GM12875 (cell line): ENCODE measurements at regions not wholly inside any gene's neighbourhood (a gene's known extent, or its start where the extent isn't known, plus 50 kb on each side); places are given as distances from the start of the nearest gene placed in this dataset.

Experiments used
- H3K4me3 ChIP-seq: one replicate; pipeline ENCODE4 v1.5.1; 2011; ENCODE audit warnings: low read depth, low read length, control low read depth
- TF ChIP-seq, protein P1 (sequence below): IDR thresholded peaks from 2 replicates; pipeline ENCODE4 v1.5.1; 2011; ENCODE audit warnings: low read depth, mild to moderate bottlenecking, control low read depth, inconsistent platforms, low read length, moderate library complexity, borderline replicate concordance; ENCODE audit not compliant: insufficient read depth

DNA sequence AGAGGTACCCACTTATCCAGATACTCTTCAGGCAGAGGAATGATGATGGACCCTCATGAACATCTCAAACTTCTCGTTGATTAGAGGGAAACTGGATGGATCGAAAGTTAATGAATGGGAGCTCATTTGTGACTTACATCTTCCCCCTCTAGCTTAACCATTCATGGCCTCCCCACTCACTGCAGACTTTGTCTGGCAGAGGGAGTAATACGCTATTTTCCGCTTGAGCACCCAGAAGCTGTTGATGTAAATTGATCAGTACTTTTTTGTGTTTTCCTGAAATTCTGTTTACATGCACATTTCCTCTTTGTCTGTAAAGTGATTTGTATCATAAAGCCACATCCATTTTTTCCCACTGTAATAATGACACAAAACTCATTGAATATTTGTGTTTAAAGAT lies 239.1 kb upstream of the RBFOX1 start:
- H3K4me3 ChIP-seq = no peak overlapping the region
- TF ChIP-seq, protein P1, sequence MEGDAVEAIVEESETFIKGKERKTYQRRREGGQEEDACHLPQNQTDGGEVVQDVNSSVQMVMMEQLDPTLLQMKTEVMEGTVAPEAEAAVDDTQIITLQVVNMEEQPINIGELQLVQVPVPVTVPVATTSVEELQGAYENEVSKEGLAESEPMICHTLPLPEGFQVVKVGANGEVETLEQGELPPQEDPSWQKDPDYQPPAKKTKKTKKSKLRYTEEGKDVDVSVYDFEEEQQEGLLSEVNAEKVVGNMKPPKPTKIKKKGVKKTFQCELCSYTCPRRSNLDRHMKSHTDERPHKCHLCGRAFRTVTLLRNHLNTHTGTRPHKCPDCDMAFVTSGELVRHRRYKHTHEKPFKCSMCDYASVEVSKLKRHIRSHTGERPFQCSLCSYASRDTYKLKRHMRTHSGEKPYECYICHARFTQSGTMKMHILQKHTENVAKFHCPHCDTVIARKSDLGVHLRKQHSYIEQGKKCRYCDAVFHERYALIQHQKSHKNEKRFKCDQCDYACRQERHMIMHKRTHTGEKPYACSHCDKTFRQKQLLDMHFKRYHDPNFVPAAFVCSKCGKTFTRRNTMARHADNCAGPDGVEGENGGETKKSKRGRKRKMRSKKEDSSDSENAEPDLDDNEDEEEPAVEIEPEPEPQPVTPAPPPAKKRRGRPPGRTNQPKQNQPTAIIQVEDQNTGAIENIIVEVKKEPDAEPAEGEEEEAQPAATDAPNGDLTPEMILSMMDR = no peak

DNA sequence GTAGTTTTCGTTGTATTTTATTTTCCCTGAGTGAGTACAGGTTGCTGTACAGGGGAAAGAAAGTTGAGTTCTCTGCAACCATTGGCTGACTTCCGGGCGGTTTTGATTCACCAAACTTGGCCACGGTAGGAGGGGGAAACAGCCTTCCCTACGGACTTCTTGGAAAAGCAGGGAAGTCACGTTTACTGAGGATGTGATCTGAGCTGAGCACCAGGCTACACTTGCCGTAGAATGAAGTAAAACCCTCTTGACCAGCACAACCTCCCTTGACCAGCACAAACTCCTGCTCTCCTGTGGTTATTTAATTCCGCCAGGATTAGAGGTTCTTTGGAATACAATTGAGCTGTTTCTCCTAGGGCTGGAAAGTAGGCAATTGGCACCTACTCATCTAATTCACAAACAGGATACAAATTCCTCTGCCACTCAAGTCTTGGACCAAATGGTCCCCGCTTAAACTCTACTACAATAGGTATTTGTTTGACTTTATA lies 242.0 kb upstream of the RBFOX1 start:
- TF ChIP-seq, protein P1 = no peak

GRCh38 chr16:7089751-7090150 lies 242.9 kb upstream of the RBFOX1 start:
- no peak overlapping the region for H3K4me3 ChIP-seq
- TF ChIP-seq, protein P1 = no peak

More for the DNA sequence above, 242.0 kb upstream of the RBFOX1 start:
- no peak overlapping the region for H3K4me3 ChIP-seq

DNA sequence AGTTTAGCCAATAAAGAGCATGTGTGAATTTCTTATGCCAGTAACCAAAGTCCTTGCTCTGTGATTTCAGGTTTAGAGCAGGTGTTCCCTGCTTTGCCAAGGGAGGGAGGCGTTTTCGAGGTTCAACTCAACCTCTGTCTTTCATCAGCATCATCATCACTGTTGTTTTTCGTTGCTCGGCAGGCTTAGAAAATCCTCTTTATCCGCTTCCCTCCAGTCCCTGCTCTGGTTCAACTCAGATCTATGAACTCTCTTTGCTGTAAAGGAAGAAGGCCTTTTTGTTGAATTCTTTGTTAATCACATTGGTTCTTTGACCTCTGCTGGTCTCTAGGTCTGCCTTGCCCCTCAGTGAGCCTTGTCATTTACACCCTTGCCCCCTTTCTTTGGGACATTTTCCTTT lies 243.9 kb upstream of the RBFOX1 start:
- TF ChIP-seq, protein P1 = no peak
- H3K4me3 ChIP-seq = no peak overlapping the region

- TF ChIP-seq, protein P1 = no peak
- H3K4me3 ChIP-seq = no peak overlapping the region
These were observed 245.6 kb upstream of the RBFOX1 start for GRCh38 chr16:7086822-7087616.

DNA sequence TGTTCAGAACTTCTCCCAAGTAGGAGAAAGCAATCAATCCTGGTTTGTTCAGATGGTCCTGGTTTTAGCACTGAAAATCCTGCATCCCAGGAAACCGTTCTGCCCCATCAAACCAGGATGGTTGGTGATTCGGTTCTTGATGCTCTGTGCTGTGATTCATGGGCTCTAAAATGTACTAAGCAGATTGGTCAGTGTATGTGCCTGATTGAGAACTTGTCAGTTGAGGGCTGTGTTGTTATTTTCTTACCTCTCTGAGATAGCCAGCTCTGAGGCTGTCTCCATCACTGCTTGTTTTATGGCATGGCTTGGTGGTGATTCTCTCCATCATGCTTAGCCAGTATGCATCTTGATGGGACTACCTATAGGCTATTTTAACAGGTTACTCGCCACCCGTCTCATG lies 246.9 kb upstream of the RBFOX1 start:
- TF ChIP-seq, protein P1 = no peak
- H3K4me3 ChIP-seq = no peak overlapping the region

DNA sequence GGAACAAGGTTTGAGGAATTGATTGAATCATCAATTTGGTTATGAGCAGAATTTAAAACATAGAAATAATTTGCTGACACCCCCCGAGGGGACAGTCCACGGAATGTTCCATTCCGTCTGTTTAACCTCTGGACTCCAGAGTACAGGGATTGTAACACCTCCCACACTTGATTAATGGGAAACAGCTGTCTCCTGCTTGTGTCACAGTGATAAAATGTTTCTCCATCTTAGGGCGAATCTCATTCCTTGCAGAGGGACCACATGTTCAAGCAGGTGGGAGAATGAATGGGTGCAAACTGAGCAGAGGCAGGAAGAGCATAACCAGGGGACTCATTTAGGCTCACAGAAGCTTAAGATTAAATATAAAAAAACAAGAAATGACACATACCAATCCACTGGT lies 249.5 kb upstream of the RBFOX1 start:
- TF ChIP-seq, protein P1 = no peak
- no peak overlapping the region for H3K4me3 ChIP-seq
